HEK293 (cell line): ENCODE measurements at regions not wholly inside any gene's neighbourhood (a gene's known extent, or its start where the extent isn't known, plus 50 kb on each side); places are given as distances from the start of the nearest gene placed in this dataset.

Experiments
- CTCF ChIA-PET: fragments of 350-600 bp; formaldehyde crosslinking; extraction: SDS; loops from one replicate; lab custom pipeline; 2021; ENCODE audit warnings: antibody characterized with exemption; lab: Yijun Ruan, JAX
- POLR2A ChIA-PET: fragments of 300-600 bp; formaldehyde crosslinking; extraction: SDS; loops from one replicate; lab custom pipeline; 2020; ENCODE audit warnings: antibody characterized with exemption, inconsistent platforms; lab: Yijun Ruan, JAX
- H3K27ac ChIP-seq: fragments of 200-500 bp; sonication (Bioruptor generic); 2 replicates; pipeline ENCODE4 v1.5.1; 2014; ENCODE audit warnings: low read depth, low read length, control low read depth, inconsistent platforms; ENCODE audit errors: extremely low read depth
- H3K36me3 ChIP-seq, 2 experiments: fragments of 200-500 bp in 1 of 2; sonication (Bioruptor generic) in 1 of 2; 1 replicate in 1 of 2; 2 replicates in 1 of 2; pipeline ENCODE4 v1.5.1; 2014 to 2017; ENCODE audit warnings: inconsistent platforms in 2 of 2, low read length in 2 of 2; ENCODE audit not compliant: control insufficient read depth in 2 of 2, insufficient read depth in 1 of 2
- H3K4me1 ChIP-seq: fragments of 200-500 bp; sonication (Bioruptor generic); 2 replicates; pipeline ENCODE4 v1.5.1; 2014; ENCODE audit warnings: mild to moderate bottlenecking, low read length, inconsistent platforms; ENCODE audit not compliant: control insufficient read depth, insufficient read depth
- H3K4me3 ChIP-seq: 2 replicates; pipeline ENCODE4 v1.5.1; 2011; ENCODE audit warnings: low read depth, mild to moderate bottlenecking, control low read depth, low read length, moderate library complexity
- H3K9me3 ChIP-seq: fragments of 200-500 bp; sonication (Bioruptor generic); 2 replicates; pipeline ENCODE4 v1.5.1; 2014; ENCODE audit warnings: low read depth, low read length, inconsistent platforms; ENCODE audit not compliant: control insufficient read depth, insufficient read depth
- KLF8 ChIP-seq: fragments of 450-650 bp; formaldehyde crosslinking; IDR thresholded peaks from 2 replicates; pipeline ENCODE4 v1.5.1; 2016; ENCODE audit warnings: missing biosample characterization, missing genetic modification characterization
- PRDM1 ChIP-seq: fragments of 450-650 bp; formaldehyde crosslinking; IDR thresholded peaks from 2 replicates; pipeline ENCODE4; 2016; ENCODE audit warnings: missing biosample characterization, missing genetic modification characterization
- TCF7L2 ChIP-seq: IDR thresholded peaks from 2 replicates; pipeline ENCODE4 v1.6.1; 2011; ENCODE audit warnings: low read depth, mild to moderate bottlenecking, inconsistent platforms, low read length, moderate library complexity, borderline replicate concordance
- TRIM28 ChIP-seq: IDR thresholded peaks from 2 replicates; pipeline ENCODE4 v1.6.1; 2011; ENCODE audit warnings: low read length, control low read depth, borderline replicate concordance
- ZNF112 ChIP-seq: fragments of 450-650 bp; formaldehyde crosslinking; IDR thresholded peaks from 2 replicates; pipeline ENCODE4 v1.5.0; 2017; ENCODE audit warnings: missing biosample characterization, missing genetic modification characterization
- ZNF292 ChIP-seq: fragments of 450-650 bp; formaldehyde crosslinking; IDR thresholded peaks from 2 replicates; pipeline ENCODE4 v1.5.1; 2016; ENCODE audit warnings: low read depth, missing biosample characterization, missing genetic modification characterization, borderline replicate concordance
- ZNF311 ChIP-seq: fragments of 450-650 bp; formaldehyde crosslinking; IDR thresholded peaks from 2 replicates; pipeline ENCODE4 v1.5.1; 2017; ENCODE audit warnings: missing biosample characterization, missing genetic modification characterization, borderline replicate concordance
- ZNF404 ChIP-seq: fragments of 450-650 bp; formaldehyde crosslinking; IDR thresholded peaks from 2 replicates; pipeline ENCODE4 v1.5.1; 2017; ENCODE audit warnings: missing biosample characterization, missing genetic modification characterization
- ZNF426 ChIP-seq: fragments of 450-650 bp; formaldehyde crosslinking; IDR thresholded peaks from 2 replicates; pipeline ENCODE4 v1.5.1; 2017; ENCODE audit warnings: missing biosample characterization, missing genetic modification characterization, mild to moderate bottlenecking, inconsistent platforms, moderate library complexity
- ZNF555 ChIP-seq: fragments of 450-650 bp; formaldehyde crosslinking; conservative IDR thresholded peaks from 2 replicates; pipeline ENCODE4 v1.5.1; 2017; ENCODE audit warnings: missing biosample characterization, mild to moderate bottlenecking, missing genetic modification characterization, inconsistent platforms
- ZNF629 ChIP-seq: fragments of 450-650 bp; formaldehyde crosslinking; IDR thresholded peaks from 2 replicates; pipeline ENCODE4 v1.5.1; 2017; ENCODE audit warnings: missing biosample characterization, missing genetic modification characterization
- ZNF776 ChIP-seq: fragments of 450-650 bp; formaldehyde crosslinking; IDR thresholded peaks from 2 replicates; pipeline ENCODE4 v1.5.0; 2017; ENCODE audit warnings: missing biosample characterization, missing genetic modification characterization, borderline replicate concordance
- ZNF830 ChIP-seq: fragments of 450-650 bp; IDR thresholded peaks from 2 replicates; pipeline ENCODE4 v1.5.0; 2018; ENCODE audit warnings: missing biosample characterization, missing genetic modification characterization, low read depth, mild to moderate bottlenecking, moderate library complexity
- TF ChIP-seq, protein P1 (sequence below): fragments of 450-650 bp; formaldehyde crosslinking; IDR thresholded peaks from 2 replicates; pipeline ENCODE4 v1.5.1; 2016; ENCODE audit warnings: missing biosample characterization, missing genetic modification characterization
- TF ChIP-seq, protein P2 (sequence below): fragments of 450-650 bp; formaldehyde crosslinking; IDR thresholded peaks from 2 replicates; pipeline ENCODE4 v1.5.1; 2016; ENCODE audit warnings: missing biosample characterization, missing genetic modification characterization
- TF ChIP-seq, protein P3 (sequence below): fragments of 450-650 bp; formaldehyde crosslinking; IDR thresholded peaks from 2 replicates; pipeline ENCODE4 v1.5.1; 2016; ENCODE audit warnings: missing biosample characterization, missing genetic modification characterization
- TF ChIP-seq, protein P4 (sequence below): fragments of 450-650 bp; formaldehyde crosslinking; IDR thresholded peaks from 2 replicates; pipeline ENCODE4 v1.5.1; 2017; ENCODE audit warnings: missing biosample characterization, mild to moderate bottlenecking, missing genetic modification characterization, moderate library complexity
- TF ChIP-seq, protein P5 (sequence below): fragments of 450-650 bp; formaldehyde crosslinking; IDR thresholded peaks from 2 replicates; pipeline ENCODE4 v1.5.1; 2016; ENCODE audit warnings: missing biosample characterization, missing genetic modification characterization
- TF ChIP-seq, protein P6 (sequence below): fragments of 450-650 bp; formaldehyde crosslinking; IDR thresholded peaks from 2 replicates; pipeline ENCODE4; 2016; ENCODE audit warnings: missing biosample characterization, missing genetic modification characterization

DNA sequence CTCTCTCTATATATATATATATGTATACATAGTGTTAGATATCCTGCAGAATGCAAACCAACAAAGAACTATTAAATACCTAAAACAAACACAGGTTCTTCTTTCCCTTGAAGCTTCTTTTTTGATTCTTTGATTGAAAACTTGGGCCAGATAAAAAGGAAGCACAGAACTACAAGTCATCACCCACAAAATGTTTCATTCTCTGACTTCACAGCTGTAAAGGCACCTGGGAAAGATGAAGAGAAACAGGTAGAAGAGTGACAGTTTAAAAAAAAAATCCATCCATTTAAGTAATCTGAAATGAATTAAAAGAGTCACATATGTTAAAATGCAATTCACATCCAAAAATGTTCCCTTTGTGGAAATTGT, 90.7 kb upstream of the FNDC3A start:
- no peak overlapping the region for H3K4me3 ChIP-seq
- no peaks in the 10 kb centered on the region for H3K9me3 ChIP-seq
- H3K27ac ChIP-seq: no peak overlapping the region
- no peak for TF ChIP-seq ZNF776 (tag by site-specific recombination)
- TF ChIP-seq ZNF404 (tag by site-specific recombination): no peak
- TF ChIP-seq ZNF629 (tag by site-specific recombination): no peak
- TF ChIP-seq, protein P1, sequence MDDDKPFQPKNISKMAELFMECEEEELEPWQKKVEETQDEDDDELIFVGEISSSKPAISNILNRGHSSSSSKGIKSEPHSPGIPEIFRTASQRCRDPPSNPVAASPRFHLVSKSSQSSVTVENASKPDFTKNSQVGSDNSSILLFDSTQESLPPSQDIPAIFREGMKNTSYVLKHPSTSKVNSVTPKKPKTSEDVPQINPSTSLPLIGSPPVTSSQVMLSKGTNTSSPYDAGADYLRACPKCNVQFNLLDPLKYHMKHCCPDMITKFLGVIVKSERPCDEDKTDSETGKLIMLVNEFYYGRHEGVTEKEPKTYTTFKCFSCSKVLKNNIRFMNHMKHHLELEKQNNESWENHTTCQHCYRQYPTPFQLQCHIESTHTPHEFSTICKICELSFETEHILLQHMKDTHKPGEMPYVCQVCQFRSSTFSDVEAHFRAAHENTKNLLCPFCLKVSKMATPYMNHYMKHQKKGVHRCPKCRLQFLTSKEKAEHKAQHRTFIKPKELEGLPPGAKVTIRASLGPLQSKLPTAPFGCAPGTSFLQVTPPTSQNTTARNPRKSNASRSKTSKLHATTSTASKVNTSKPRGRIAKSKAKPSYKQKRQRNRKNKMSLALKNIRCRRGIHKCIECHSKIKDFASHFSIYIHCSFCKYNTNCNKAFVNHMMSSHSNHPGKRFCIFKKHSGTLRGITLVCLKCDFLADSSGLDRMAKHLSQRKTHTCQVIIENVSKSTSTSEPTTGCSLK (tag by site-specific recombination): no peak
- TF ChIP-seq PRDM1: no peak
- TF ChIP-seq ZNF292 (tag by site-specific recombination): no peak
- ChIA-PET CTCF (no interaction called here), POLR2A (no interaction called here)
- H3K36me3 ChIP-seq: no peaks in the 10 kb centered on the region
- H3K4me1 ChIP-seq: no peaks in the 10 kb centered on the region

DNA sequence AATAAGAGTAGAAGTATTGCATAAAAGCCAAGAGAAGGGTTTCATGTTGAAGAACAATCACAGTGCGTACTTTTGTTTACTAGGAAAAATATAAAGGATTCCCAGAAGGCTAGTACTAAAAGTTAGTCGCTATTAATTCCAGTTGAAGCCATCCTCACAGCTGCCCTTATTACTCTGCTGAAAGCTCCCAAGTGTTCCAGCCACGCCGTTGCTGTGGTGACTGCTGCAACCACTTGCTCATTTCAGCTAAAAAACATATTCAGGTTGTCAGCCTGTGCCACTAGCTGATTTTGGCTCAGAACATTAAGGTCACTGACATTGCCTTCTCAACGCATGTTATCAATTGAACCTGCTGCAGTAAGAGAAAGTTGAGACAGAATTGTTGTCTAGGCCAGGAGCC, 87.1 kb upstream of the FNDC3A start:
- H3K9me3 ChIP-seq: no peaks in the 10 kb centered on the region
- ChIA-PET POLR2A (no interaction called here), CTCF (no interaction called here)
- no peaks in the 10 kb centered on the region for H3K36me3 ChIP-seq
- no peak overlapping the region for H3K27ac ChIP-seq
- H3K4me3 ChIP-seq: no peak overlapping the region
- no peak for TF ChIP-seq ZNF311 (tag by site-specific recombination)
- TF ChIP-seq, protein P2, sequence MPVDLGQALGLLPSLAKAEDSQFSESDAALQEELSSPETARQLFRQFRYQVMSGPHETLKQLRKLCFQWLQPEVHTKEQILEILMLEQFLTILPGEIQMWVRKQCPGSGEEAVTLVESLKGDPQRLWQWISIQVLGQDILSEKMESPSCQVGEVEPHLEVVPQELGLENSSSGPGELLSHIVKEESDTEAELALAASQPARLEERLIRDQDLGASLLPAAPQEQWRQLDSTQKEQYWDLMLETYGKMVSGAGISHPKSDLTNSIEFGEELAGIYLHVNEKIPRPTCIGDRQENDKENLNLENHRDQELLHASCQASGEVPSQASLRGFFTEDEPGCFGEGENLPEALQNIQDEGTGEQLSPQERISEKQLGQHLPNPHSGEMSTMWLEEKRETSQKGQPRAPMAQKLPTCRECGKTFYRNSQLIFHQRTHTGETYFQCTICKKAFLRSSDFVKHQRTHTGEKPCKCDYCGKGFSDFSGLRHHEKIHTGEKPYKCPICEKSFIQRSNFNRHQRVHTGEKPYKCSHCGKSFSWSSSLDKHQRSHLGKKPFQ (tag by site-specific recombination): no peak
- TF ChIP-seq KLF8 (tag by site-specific recombination): no peak
- TF ChIP-seq TCF7L2: no peak
- TF ChIP-seq ZNF292 (tag by site-specific recombination): no peak
- TF ChIP-seq, protein P3, sequence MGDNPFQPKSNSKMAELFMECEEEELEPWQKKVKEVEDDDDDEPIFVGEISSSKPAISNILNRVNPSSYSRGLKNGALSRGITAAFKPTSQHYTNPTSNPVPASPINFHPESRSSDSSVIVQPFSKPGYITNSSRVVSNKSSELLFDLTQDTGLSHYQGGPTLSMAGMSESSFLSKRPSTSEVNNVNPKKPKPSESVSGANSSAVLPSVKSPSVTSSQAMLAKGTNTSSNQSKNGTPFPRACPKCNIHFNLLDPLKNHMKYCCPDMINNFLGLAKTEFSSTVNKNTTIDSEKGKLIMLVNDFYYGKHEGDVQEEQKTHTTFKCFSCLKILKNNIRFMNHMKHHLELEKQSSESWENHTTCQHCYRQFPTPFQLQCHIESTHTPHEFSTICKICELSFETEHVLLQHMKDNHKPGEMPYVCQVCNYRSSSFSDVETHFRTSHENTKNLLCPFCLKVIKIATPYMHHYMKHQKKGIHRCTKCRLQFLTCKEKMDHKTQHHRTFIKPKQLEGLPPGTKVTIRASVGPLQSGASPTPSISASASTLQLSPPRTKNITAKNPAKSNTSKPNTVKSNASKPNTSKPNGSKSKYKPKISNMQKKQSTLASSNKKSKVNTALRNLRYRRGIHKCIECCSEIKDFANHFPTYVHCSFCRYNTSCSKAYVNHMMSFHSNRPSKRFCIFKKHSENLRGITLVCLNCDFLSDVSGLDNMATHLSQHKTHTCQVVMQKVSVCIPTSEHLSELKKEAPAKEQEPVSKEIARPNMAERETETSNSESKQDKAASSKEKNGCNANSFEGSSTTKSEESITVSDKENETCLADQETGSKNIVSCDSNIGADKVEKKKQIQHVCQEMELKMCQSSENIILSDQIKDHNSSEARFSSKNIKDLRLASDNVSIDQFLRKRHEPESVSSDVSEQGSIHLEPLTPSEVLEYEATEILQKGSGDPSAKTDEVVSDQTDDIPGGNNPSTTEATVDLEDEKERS (tag by site-specific recombination): no peak
- TF ChIP-seq ZNF426 (tag by site-specific recombination): no peak
- no peak for TF ChIP-seq ZNF555
- no peak for TF ChIP-seq ZNF830
- TF ChIP-seq, protein P4, sequence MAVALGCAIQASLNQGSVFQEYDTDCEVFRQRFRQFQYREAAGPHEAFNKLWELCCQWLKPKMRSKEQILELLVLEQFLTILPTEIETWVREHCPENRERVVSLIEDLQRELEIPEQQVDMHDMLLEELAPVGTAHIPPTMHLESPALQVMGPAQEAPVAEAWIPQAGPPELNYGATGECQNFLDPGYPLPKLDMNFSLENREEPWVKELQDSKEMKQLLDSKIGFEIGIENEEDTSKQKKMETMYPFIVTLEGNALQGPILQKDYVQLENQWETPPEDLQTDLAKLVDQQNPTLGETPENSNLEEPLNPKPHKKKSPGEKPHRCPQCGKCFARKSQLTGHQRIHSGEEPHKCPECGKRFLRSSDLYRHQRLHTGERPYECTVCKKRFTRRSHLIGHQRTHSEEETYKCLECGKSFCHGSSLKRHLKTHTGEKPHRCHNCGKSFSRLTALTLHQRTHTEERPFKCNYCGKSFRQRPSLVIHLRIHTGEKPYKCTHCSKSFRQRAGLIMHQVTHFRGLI (tag by site-specific recombination): no peak
- TF ChIP-seq PRDM1: no peak
- TF ChIP-seq ZNF112 (tag by site-specific recombination): no peak
- TF ChIP-seq, protein P5, sequence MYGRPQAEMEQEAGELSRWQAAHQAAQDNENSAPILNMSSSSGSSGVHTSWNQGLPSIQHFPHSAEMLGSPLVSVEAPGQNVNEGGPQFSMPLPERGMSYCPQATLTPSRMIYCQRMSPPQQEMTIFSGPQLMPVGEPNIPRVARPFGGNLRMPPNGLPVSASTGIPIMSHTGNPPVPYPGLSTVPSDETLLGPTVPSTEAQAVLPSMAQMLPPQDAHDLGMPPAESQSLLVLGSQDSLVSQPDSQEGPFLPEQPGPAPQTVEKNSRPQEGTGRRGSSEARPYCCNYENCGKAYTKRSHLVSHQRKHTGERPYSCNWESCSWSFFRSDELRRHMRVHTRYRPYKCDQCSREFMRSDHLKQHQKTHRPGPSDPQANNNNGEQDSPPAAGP: no peak
- TF ChIP-seq, protein P6, sequence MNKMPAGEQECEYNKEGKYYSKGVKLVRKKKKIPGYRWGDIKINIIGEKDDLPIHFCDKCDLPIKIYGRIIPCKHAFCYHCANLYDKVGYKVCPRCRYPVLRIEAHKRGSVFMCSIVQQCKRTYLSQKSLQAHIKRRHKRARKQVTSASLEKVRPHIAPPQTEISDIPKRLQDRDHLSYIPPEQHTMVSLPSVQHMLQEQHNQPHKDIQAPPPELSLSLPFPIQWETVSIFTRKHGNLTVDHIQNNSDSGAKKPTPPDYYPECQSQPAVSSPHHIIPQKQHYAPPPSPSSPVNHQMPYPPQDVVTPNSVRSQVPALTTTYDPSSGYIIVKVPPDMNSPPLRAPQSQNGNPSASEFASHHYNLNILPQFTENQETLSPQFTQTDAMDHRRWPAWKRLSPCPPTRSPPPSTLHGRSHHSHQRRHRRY (tag by site-specific recombination): no peak
- no peak for TF ChIP-seq TRIM28
- no peaks in the 10 kb centered on the region for H3K4me1 ChIP-seq
